HS-5 (cell line): ENCODE measurements at regions not wholly inside any gene's neighbourhood (a gene's known extent, or its start where the extent isn't known, plus 50 kb on each side); places are given as distances from the start of the nearest gene placed in this dataset.
A peak's percentile ranks its signal among the peaks of the same experiment; 100 is the strongest.
"Not testable (repeated sequence)": the region's sequence is repeated elsewhere in the genome, so short reads cannot be mapped to it uniquely, and the experiment has no call there.

Experiments
- DNase-seq: peaks from one replicate; pipeline ENCODE4 v3.0.0-alpha.2; 2012; ENCODE audit warnings: low read depth

DNA sequence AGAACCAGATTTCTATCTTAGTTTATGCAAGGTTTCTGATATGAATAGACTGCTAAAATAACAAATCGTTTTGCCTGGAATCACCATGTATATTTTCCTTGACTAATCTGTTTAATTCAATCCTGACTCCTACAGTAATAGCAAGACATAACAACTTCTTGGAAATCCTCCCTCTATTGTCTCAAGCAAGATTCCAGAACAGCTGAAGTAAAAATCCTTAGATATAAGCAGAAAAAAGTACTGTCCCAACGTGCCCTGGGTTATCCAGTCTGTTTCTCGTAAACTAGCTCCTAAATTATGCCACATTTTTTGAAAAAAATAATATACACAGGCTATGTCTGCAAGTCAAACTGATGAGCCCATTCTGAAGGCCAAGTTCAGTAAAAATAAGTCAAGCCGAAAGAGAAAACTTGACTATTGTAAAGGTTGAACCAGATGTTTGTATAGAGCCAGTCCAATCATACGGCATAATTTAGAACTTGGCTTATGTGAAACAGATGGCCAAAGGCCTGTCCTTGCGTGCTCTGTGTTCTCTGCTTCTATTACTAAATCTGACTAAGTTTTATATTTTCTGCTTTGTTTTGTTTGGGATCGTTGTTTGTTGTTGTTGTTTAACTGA, 341.6 kb upstream of the NRSN1 start:
- DNase-seq: no peak

GRCh38 chr6:23790756-23791155, 335.3 kb upstream of the NRSN1 start:
- DNase-seq: no peak

- no peak for DNase-seq
These were observed 329.0 kb upstream of the NRSN1 start for GRCh38 chr6:23797041-23797440.

GRCh38 chr6:23804289-23804688, 321.7 kb upstream of the NRSN1 start:
- not testable (repeated sequence) for DNase-seq

GRCh38 chr6:23821141-23821540, 304.9 kb upstream of the NRSN1 start:
- not testable (repeated sequence) for DNase-seq

DNA sequence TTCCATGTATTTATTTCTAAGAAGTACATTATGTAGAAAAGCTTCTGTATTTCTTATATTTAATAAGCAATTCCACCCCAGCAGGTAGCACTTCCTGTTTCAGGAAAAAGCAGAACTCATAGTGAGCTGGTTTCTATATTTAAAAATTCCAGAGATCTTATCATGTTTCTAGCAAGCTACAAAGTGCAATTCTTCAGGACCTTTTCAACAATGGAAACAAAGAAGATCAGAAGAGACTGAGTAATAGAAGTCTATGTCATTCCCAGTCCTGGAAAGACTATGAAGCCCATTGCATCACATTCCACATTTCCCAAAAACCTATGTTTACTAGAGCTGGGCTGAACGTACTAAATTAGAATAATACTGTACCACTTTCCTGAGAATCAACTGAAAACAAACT, 302.6 kb upstream of the NRSN1 start:
- DNase-seq: no peak

- no peak for DNase-seq
These were observed 299.4 kb upstream of the NRSN1 start for GRCh38 chr6:23826572-23826971.

DNA sequence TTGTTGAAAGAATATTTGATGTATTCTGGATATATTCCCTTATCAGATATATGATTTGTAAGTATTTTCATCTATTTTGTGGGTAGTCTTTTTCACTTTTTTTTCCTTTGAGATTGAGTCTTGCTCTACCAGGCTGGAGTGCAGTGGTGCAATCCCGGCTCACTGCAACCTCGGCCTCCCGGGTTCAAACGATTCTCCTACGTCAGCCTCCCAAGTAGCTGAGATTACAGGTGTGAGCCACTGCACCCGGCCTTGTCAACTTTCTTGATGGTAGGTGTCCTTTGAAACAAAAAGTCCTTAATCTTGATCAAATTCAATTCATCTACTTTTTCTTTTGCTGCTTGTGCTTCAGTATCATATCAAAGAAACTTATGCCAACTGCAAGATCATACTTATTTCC, 297.2 kb upstream of the NRSN1 start:
- no peak for DNase-seq

- DNase-seq: no peak
These were observed 284.9 kb upstream of the NRSN1 start for GRCh38 chr6:23841116-23841515.

GRCh38 chr6:23842760-23843159, 283.3 kb upstream of the NRSN1 start:
- DNase-seq: no peak

DNA sequence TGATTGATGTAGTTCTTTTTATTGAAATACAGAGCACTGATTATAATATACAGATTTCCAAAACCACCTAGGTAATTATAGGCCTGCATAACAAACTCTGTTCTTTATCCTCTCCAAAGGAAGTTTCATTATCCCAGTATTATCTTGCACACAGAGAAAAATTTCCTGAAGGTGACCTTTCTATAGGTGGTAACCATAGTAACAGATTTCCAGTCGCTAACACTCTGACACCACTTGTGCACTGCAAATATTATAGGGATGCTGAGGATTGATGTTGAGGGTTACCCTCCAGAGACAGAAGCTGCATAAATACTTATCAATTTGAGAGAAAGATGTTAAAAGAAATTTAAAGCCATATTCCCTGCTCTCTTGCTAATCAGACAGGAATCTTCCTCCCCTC, 274.5 kb upstream of the NRSN1 start:
- no peak for DNase-seq

GRCh38 chr6:23853566-23854133, 272.4 kb upstream of the NRSN1 start:
- DNase-seq: not testable (repeated sequence)

- not testable (repeated sequence) for DNase-seq
These were observed 271.9 kb upstream of the NRSN1 start for GRCh38 chr6:23854154-23854553.

DNA sequence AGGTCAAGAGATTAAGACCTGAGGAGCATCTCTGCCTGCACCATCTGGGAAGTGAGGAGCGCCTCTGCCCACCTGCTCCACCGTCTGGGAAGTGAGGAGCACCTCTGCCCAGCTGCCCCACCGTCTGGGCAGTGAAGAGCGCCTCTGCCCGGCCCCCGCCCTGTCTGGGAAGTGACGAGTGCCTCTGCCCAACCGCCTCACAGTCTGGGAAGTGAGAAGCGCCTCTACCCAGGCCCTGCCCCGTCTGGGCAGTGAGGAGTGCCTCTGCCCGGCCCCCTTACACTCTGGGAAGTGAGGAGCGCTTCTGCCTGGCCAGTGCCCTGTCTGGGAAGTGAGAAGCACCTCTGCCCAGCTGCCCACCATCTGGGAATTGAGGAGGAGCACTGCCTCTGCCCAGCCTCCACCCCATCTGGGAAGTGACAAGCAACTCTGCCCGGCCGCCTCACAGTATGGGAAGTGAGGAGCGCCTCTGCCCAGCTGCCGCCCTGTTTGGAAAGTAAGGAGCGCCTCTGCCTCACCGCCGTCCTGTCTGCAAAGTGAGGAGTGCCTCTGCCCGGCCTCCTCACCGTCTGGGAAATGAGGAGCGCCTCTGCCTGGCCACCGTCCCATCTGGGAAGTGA, 270.4 kb upstream of the NRSN1 start:
- DNase-seq: no peak

DNA sequence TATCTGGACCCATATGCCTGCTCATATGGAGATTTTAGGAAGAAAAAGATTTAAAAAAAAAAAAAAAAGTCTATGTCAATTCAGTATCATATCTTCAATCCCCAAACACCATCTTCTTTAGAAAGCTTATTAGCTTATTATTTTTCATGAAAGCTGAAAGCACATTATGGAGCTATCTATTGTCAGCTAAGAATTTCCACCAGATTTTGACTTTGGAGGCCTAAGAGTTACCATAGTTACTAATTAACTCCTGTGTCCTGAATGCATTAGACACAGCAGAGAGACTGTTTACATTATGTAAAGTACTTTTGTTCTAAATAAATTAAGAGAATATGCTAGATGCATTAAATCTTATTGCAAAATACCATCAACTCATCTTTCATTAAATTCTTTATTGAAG, 255.5 kb upstream of the NRSN1 start:
- no peak for DNase-seq

DNA sequence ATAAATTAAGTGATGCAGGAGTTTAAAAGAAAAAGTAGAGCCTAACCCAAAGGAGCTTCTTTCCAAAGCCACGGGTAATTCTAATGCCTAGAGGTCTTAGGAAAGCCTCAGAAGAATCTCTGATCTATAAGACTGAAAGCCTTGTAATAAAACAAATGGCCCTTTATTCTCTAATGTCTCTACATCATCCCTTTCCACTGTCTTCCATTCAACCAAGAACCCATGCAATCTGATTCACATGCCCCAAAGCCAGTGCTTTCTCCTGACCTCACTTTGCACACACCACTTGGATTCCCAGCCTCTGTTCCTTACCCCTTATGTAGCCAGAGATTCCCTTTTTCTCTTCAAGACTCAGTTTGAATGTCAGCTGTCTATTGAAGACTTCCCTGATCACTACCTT, 252.9 kb upstream of the NRSN1 start:
- no peak for DNase-seq

- DNase-seq: no peak
These were observed 251.0 kb upstream of the NRSN1 start for GRCh38 chr6:23875006-23875405.

- no peak for DNase-seq
These were observed 246.2 kb upstream of the NRSN1 start for GRCh38 chr6:23879816-23880215.

DNA sequence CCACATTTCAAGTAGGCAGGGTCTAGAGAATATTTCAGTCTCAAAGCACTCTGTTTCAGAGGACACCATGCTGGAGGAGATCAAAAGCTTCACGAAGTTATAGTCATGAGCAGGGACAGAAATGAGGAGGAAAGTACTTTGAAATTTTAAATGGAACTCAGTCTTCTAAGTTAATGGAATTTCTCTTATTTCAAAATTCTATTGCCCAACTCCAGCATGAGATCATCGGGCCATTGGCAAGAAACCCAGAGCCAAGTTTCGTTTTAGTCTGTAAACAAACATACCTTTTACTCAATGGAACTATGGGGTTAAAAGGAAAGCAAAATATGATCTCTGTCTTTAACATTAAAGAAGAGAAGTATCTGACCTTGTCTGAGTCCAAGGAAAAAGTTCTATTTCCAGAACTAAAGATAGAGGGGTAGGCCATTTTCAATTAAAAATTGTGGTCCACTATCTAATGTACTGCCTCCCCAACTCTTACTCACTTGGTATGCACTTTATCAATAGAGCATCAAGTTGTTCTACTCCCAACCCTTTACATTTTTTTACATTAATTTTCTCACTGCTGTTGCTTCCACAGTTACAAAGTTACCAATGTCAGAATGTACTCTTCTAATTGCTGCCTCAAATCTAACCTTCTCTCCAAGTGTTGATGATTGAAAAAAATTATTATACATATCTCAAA, 235.3 kb upstream of the NRSN1 start:
- DNase-seq: peak; percentile 52

DNA sequence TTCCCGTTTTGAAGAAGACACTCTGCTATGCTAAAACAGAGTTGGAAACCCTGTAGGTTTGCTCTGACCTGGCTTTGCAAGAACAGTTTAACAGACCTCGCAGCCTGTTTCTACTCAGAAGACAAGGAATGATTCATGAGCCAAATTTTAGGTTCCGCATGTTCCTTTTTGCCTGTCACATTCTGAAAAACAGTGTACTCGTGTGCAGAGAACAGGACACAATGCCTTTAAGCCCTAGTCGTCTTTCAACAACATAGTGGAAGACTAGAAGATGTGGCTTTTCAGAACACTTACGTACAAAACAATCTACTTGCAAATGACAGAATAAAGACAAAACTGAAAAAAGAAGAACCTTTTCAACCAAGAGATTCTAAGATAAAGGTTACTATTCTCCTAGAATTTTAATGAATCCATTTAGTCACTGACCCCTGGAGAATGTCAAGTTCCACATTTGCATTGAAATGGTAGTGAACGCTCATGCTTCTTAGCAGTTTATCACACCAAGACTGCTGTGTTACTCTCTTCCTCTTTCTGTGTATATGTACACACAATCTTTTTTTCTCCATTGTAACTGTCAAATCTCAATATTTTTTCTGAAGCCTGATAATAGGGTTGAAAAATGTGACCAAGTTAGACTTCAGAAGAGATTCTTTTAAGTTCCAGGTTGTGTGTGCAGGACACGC, 220.7 kb upstream of the NRSN1 start:
- no peak for DNase-seq

DNA sequence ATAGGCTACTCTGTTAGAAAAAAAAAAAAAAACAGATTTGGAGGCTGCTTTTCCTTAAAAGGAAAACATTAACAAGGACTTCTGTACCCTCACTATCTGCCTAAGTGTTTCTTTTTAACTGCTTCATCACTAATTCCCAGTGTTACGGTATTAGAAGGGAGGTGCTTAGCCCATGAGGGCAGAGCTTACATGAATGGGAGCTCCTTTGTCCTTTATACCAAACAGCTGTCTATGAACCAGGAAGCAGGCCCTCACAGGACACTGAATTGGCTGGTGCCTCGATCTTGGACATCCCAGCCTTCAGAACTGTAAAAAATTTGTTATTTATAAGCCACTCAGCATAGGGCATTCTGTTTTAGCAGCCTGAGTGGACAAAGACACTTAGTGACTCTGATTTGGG, 215.6 kb upstream of the NRSN1 start:
- DNase-seq: no peak

DNA sequence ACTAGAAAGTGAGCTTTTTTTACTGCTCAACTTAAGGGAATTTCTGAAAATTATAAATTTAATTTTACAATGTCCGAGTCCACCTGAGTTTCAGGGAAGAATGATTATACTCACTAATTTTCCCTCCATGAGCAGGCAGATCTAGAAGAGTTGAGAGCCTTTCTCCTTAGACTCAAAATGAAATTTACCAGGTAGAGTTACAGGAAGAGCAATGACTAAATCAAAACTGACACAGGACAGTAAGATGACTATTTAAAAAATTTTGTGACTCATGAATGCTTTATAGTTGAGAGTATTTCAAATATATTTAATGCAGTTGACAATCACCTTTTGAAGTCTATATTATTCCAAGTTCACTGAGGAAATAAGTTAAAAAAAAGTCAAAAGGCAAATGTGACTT, 198.1 kb upstream of the NRSN1 start:
- DNase-seq: no peak

DNA sequence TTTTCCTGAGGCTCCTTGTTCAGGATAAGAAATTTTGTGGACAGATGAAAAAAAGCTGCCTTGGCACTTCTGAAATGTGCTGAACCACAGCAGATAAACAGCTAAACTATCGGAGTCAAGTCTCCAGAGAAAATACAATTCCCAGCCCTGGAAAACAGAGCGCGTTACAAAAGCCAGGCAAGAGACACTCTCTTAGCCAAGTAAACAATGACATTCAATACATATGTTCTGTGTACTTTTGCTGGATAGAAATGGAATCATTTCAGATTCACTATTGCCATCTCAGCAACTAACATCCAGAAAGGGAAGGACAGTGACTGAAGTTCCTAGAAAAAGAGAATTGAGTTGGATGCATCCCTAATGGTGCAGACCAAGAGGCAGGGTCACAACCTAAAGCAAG, 196.8 kb upstream of the NRSN1 start:
- no peak for DNase-seq
